ENCODE measurements at regions not wholly inside any gene's neighbourhood (a gene's known extent, or its start where the extent isn't known, plus 50 kb on each side); places are given as distances from the start of the nearest gene placed in this dataset.

GRCh38 chr11:69917529-69917928 is 98.3 kb upstream of the FGF3 start:
- DNase-seq: no peak

- no peak for DNase-seq
These were observed 99.2 kb upstream of the FGF3 start for GRCh38 chr11:69918231-69918937.

GRCh38 chr11:69918938-69919650 is 99.9 kb upstream of the FGF3 start:
- DNase-seq: peak; percentile 70

GRCh38 chr11:69919659-69920344 is 100.6 kb upstream of the FGF3 start:
- no peak for DNase-seq

GRCh38 chr11:69920345-69921127 is 101.3 kb upstream of the FGF3 start:
- no peak for DNase-seq

GRCh38 chr11:69921128-69922014 is 102.2 kb upstream of the FGF3 start:
- DNase-seq: no peak

GRCh38 chr11:69922015-69922595 is 102.9 kb upstream of the FGF3 start:
- DNase-seq: no peak

GRCh38 chr11:69922596-69923111 is 103.4 kb upstream of the FGF3 start:
- no peak for DNase-seq

- DNase-seq: no peak
These were observed 104.0 kb upstream of the FGF3 start for GRCh38 chr11:69923196-69923595.

GRCh38 chr11:69923641-69924307 is 104.6 kb upstream of the FGF3 start:
- DNase-seq: no peak

GRCh38 chr11:69924308-69925161 is 105.3 kb upstream of the FGF3 start:
- no peak for DNase-seq

- DNase-seq: no peak
These were observed 106.4 kb upstream of the FGF3 start for GRCh38 chr11:69925366-69926196.

- DNase-seq: no peak
These were observed 107.3 kb upstream of the FGF3 start for GRCh38 chr11:69926376-69927050.

GRCh38 chr11:69928121-69928520 is 108.9 kb upstream of the FGF3 start:
- no peak for DNase-seq

GRCh38 chr11:69928975-69929374 is 109.8 kb upstream of the FGF3 start:
- DNase-seq: no peak

GRCh38 chr11:69930081-69931059 is 111.2 kb upstream of the FGF3 start:
- no peak for DNase-seq

Data from muscle of arm (tissue), 1 donor.